Keratinocyte (primary cell): ENCODE measurements at regions not wholly inside any gene's neighbourhood (a gene's known extent, or its start where the extent isn't known, plus 50 kb on each side); places are given as distances from the start of the nearest gene placed in this dataset.

Experiments
- DNase-seq: peaks from one replicate; pipeline ENCODE4 v3.0.0-alpha.2; 2011; ENCODE audit warnings: low read depth, missing footprints, low spot score
- FAIRE-seq: peaks from 2 replicates; lab custom pipeline; 2011; peaks lifted over from hg19 to GRCh38; lab: Jason Lieb, UNC
- H2AFZ ChIP-seq: 2 replicates; pipeline ENCODE4 v1.6.0; 2012; ENCODE audit warnings: low read length, control low read depth, inconsistent platforms; ENCODE audit not compliant: control insufficient read depth
- H3K27ac ChIP-seq: 2 replicates; pipeline ENCODE4 v1.5.1; 2011; ENCODE audit warnings: low read length; ENCODE audit not compliant: control insufficient read depth, insufficient read depth
- H3K27me3 ChIP-seq: 3 replicates; pipeline ENCODE4 v1.6.0; 2011; ENCODE audit warnings: low read length; ENCODE audit not compliant: control insufficient read depth, insufficient read depth; ENCODE audit errors: extremely low read depth
- H3K36me3 ChIP-seq, 2 experiments: 2 replicates in 1 of 2; 3 replicates in 1 of 2; pipeline ENCODE4 v1.5.1; 2011; ENCODE audit warnings: low read length in 2 of 2, mild to moderate bottlenecking in 1 of 2; ENCODE audit not compliant: control insufficient read depth in 2 of 2, insufficient read depth in 2 of 2; ENCODE audit errors: extremely low read depth in 1 of 2
- H3K4me1 ChIP-seq: 3 replicates; pipeline ENCODE4 v1.5.1; 2011; ENCODE audit warnings: low read length; ENCODE audit not compliant: control insufficient read depth, insufficient read depth; ENCODE audit errors: extremely low read depth
- H3K4me2 ChIP-seq: 3 replicates; pipeline ENCODE4 v1.6.0; 2011; ENCODE audit warnings: low read depth, low read length; ENCODE audit not compliant: control insufficient read depth, insufficient read depth; ENCODE audit errors: extremely low read depth
- H3K4me3 ChIP-seq, 3 experiments: fragments of 200-600 bp in 1 of 3; sonication (generic) in 1 of 3; 2 replicates in 2 of 3; 3 replicates in 1 of 3; pipeline ENCODE4 v1.5.1; 2011 to 2016; ENCODE audit warnings: low read length in 3 of 3, mild to moderate bottlenecking in 3 of 3, control low read depth in 2 of 3, inconsistent platforms in 1 of 3, low read depth in 1 of 3, mixed read lengths in 1 of 3, mixed run types in 1 of 3, moderate library complexity in 1 of 3; ENCODE audit not compliant: control insufficient read depth in 2 of 3, insufficient read depth in 2 of 3; ENCODE audit errors: extremely low read depth in 1 of 3
- H3K79me2 ChIP-seq: 2 replicates; pipeline ENCODE4 v1.6.0; 2012; ENCODE audit warnings: low read length; ENCODE audit not compliant: control insufficient read depth, insufficient read depth
- H3K9ac ChIP-seq: 3 replicates; pipeline ENCODE4 v1.6.0; 2011; ENCODE audit warnings: low read length; ENCODE audit not compliant: control insufficient read depth, insufficient read depth; ENCODE audit errors: extremely low read depth
- H3K9me1 ChIP-seq: 3 replicates; pipeline ENCODE4 v1.6.0; 2011; ENCODE audit warnings: low read length; ENCODE audit not compliant: control insufficient read depth, insufficient read depth; ENCODE audit errors: extremely low read depth
- H3K9me3 ChIP-seq: 2 replicates; pipeline ENCODE4 v1.5.1; 2012; ENCODE audit warnings: low read depth, low read length; ENCODE audit not compliant: control insufficient read depth
- H4K20me1 ChIP-seq: 3 replicates; pipeline ENCODE4 v1.6.0; 2011; ENCODE audit warnings: low read length; ENCODE audit not compliant: control insufficient read depth, insufficient read depth; ENCODE audit errors: extremely low read depth
- CTCF ChIP-seq, 3 experiments: IDR thresholded peaks in 1 of 3; conservative IDR thresholded peaks in 1 of 3; optimal IDR thresholded peaks in 1 of 3; 2 replicates in 2 of 3; 3 replicates in 1 of 3; pipeline versions ENCODE3 to v1.5.1; 2011; ENCODE audit warnings: low read length in 3 of 3, mild to moderate bottlenecking in 3 of 3, moderate library complexity in 2 of 3, control low read depth in 1 of 3, inconsistent platforms in 1 of 3; ENCODE audit not compliant: insufficient read depth in 2 of 3; ENCODE audit errors: extremely low read depth in 1 of 3
- EZH2 ChIP-seq: IDR thresholded peaks from one replicate; pipeline ENCODE4 v1.6.1; 2012; ENCODE audit warnings: inconsistent platforms, mild to moderate bottlenecking, low read length, moderate library complexity
- dilution Hi-C: fragments of 300-500 bp; cut with MboI; formaldehyde crosslinking; loops from one replicate; pipeline ENCODE4 v1.7.0; 2020; ENCODE audit warnings: low sequenced_read_pairs; ENCODE audit not compliant: extremely low pct_ligation_motif_present

- H3K4me3 ChIP-seq = no peak overlapping the region
- dilution Hi-C loops = no loop called here
- no peaks in the 10 kb centered on the region for H3K27me3 ChIP-seq
- no peaks in the 10 kb centered on the region for H3K9me3 ChIP-seq
- FAIRE-seq (peak; percentile 98), DNase-seq (peak; percentile 23)
- H3K4me1 ChIP-seq = peaks cover 11% of the 10 kb centered on the region
- H4K20me1 ChIP-seq = no peaks in the 10 kb centered on the region
- no peaks in the 10 kb centered on the region for H3K9me1 ChIP-seq
- peak overlapping the region; percentile 1 for H3K4me2 ChIP-seq
- H3K79me2 ChIP-seq = no peaks in the 10 kb centered on the region
- H3K9ac ChIP-seq = no peak overlapping the region
- H3K36me3 ChIP-seq = no peaks in the 10 kb centered on the region
- TF ChIP-seq EZH2 (no peak), CTCF (optimal IDR thresholded peaks at IDR 0.05 in 1 of 3, IDR thresholded peaks at IDR 0.05 in 1 of 3, conservative IDR thresholded peaks at IDR 0.05 in 1 of 3; ENCODE audit: extremely low read depth in 1 of 3, insufficient read depth in 2 of 3, low read length in 3 of 3) (no peak)
- H3K27ac ChIP-seq = no peak overlapping the region
- H2AFZ ChIP-seq = no peak overlapping the region
Measured at GRCh38 chr2:153405196-153405595, 73.4 kb downstream of the RPRM start.

- H3K9me3 ChIP-seq = no peaks in the 10 kb centered on the region
- peak overlapping the region; percentile 1 for H3K4me2 ChIP-seq
- FAIRE-seq (no peak), DNase-seq (no peak)
- H3K9ac ChIP-seq = no peak overlapping the region
- H3K79me2 ChIP-seq = no peaks in the 10 kb centered on the region
- H3K4me1 ChIP-seq = peaks cover 11% of the 10 kb centered on the region
- no peaks in the 10 kb centered on the region for H3K36me3 ChIP-seq
- H3K4me3 ChIP-seq = no peak overlapping the region
- no peak overlapping the region for H3K27ac ChIP-seq
- no peaks in the 10 kb centered on the region for H4K20me1 ChIP-seq
- no peaks in the 10 kb centered on the region for H3K27me3 ChIP-seq
- no peak for TF ChIP-seq CTCF (optimal IDR thresholded peaks at IDR 0.05 in 1 of 3, IDR thresholded peaks at IDR 0.05 in 1 of 3, conservative IDR thresholded peaks at IDR 0.05 in 1 of 3; ENCODE audit: extremely low read depth in 1 of 3, insufficient read depth in 2 of 3, low read length in 3 of 3)
- TF ChIP-seq EZH2 = no peak
- no peak overlapping the region for H2AFZ ChIP-seq
- dilution Hi-C loops = no loop called here
- H3K9me1 ChIP-seq = no peaks in the 10 kb centered on the region
Measured at GRCh38 chr2:153404792-153405191, 73.8 kb downstream of the RPRM start.
